Bone marrow (tissue), 2 donors: ENCODE measurements at regions not wholly inside any gene's neighbourhood (a gene's known extent, or its start where the extent isn't known, plus 50 kb on each side); places are given as distances from the start of the nearest gene placed in this dataset.

ENCODE experiments used
- DNase-seq, 2 donors: peaks; one replicate each; lab custom pipeline; 2025; lab: John Stamatoyannopoulos, UW

- DNase-seq, result no peak
These were observed 150.8 kb downstream of the SYF2 start for GRCh38 chr1:25081496-25081895.

DNA sequence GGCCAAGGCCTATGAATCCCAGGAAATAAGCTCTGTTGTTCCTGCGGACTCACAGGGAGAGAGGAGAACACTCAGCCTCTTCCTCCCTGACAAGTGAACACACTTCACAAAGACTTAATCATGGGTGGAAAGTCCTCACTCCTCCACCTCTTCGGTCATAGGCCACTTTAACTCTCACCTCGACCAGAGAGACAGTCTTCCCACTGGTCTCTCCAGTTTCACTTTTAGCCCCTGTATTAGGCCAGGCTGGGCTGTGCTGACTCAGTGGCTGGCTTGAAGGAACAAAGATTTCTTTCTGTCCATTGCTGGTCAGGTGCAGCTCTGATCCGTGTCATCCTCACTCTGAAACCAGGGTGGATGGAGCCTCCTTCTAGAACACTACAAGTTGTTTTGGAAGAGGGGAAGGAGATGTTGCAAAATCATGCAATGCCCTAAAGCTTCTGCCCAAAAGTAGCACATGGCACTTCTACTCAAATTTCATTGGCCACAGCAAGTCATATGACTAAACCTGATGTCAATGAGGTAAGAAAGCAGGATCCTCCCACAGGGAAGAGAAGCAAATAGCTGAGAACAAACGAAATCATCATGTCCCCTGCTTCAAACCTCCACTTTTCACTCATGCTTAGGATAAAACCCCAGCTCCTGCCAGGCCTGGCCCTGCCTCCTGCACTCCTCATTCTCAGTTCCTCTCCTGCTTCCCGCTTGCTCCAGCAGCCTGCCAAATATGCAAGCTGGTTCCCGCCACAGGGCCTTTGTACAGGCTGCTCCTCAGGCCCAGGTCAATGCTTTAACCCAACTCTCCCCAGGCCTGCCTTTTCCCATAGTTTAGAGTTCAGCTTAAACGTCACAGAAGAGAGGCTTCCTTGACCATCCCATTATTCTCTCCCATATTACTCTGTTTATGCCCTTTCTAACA lies 150.5 kb upstream of the RUNX3 start:
- DNase-seq, result no peak

GRCh38 chr1:25079048-25079447 lies 149.0 kb upstream of the RUNX3 start:
- no peak for DNase-seq

DNA sequence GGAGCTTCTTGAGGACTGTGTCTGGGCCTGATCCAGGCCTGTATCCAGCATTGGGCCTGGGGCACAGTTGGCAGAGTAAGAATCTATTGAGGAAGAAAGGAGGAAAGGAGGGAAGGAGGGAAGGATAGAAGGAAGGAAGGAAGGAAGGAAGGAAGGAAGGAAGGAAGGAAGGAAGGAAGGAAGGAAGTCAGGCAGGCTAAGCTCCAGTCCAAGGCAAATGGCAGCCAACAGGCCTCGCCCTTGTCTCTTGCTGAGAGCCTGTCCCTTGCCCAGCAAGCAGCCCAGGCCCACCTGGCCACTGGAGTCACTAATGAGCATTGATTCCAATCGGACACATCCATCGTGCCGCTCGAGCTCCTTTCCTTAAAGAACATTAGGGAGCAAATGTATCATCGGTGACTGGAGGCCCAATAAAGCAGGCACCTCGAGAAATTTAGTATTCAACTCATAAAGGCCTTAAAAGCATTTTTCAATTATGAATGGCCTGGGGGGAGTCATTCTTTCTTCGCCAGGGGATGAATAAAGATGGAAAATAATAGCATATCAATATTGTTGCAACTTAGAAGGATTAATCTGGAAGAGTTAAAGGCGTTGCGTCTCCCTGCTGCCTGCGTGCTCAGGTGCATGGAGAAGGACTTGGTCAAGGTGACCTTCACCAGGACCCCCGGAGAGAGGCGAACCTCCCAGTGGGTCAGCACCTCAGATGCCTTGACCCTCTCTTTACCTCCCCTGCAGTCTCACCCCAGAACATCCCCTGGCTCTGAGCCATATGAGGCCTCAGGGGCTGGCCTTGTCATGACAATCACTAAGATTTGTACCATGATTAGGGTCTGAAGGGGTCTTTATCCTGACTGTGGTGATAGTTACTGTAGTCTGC lies 144.5 kb upstream of the RUNX3 start:
- DNase-seq, result no peak

GRCh38 chr1:25073640-25074270 lies 143.7 kb upstream of the RUNX3 start:
- DNase-seq, result no peak

GRCh38 chr1:25072461-25072860 lies 142.4 kb upstream of the RUNX3 start:
- no peak for DNase-seq

DNA sequence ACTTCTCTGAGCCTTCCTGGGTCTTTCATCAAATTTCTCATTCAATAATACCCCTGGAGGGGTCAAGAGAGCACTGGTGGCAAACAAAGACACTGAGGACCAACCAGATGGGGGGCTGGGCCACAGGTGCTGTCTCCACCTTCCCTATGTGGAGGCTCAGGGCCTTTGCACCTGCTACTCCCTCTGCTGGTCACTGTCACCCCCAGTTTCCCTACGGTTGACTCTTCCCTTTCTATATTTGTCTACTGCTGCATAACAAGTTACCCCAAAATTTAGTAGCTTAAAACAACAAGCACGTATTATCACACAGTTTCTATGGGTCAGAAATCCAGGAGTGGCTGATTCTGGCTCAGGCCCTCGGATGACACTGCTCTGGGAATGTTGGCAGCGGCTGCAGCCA lies 138.8 kb upstream of the RUNX3 start:
- DNase-seq, result no peak

DNA sequence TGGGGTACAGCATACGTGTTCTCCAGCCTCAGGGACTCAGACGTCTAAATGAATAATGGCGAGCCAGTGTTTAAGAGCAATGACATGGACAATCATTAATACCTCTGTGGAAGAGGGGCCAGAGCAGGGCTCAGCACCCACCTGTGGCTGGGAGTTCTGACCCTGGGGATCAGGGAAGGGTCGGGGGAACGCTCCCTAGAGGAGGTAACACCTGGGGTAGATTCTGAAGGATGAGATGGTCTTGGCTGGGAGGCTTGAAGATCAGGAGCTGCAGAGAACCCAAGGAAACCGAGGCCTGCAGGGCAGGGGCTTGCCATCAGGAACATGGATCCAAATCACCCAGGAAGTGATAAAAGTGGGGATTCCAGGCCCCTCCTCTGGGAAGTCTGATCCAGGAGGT lies 138.2 kb upstream of the RUNX3 start:
- DNase-seq, result no peak

DNA sequence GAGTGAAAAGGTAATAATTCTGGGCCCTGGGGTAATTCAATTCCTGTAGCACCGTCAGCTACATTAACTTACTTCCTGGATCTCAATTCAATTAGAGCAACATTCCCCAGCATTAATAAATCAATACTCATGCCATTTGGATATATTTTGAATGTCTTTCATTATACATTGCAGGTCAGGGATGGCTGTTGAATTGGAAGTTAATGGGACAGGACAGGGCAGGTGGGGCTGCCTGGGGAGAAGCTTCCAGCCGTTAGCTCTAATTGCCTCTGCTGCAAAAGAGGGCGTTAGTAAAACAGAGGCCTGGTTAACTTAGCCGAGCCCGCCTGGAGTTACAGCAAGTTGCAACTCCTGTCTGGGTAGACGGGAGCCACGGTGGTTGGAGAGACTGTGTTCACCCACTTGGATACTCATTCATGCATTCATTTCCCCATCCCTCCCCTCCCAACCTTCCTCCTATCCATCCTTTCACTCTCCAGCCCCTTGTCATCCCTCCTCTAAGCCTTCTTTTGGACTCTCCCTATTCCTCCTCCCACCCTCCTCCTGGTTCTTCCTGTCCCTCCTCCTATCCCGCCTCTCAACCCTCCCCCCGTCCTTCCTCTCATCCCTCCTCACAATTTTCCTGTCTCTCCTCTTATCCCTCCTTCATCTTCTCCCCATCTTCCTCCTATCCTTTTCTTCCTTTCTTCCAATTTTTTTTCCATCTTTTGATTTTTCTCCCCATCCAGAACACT lies 137.6 kb upstream of the RUNX3 start:
- no peak for DNase-seq

GRCh38 chr1:25066731-25067517 lies 136.8 kb upstream of the RUNX3 start:
- DNase-seq, result no peak

- no peak for DNase-seq
These were observed 136.2 kb upstream of the RUNX3 start for GRCh38 chr1:25066256-25066655.

- no peak for DNase-seq
These were observed 135.7 kb upstream of the RUNX3 start for GRCh38 chr1:25065795-25066238.

GRCh38 chr1:25065321-25065721 lies 135.2 kb upstream of the RUNX3 start:
- no peak for DNase-seq

GRCh38 chr1:25064465-25065240 lies 134.6 kb upstream of the RUNX3 start:
- DNase-seq, result no peak

- DNase-seq, result no peak
These were observed 133.7 kb upstream of the RUNX3 start for GRCh38 chr1:25063591-25064416.

DNA sequence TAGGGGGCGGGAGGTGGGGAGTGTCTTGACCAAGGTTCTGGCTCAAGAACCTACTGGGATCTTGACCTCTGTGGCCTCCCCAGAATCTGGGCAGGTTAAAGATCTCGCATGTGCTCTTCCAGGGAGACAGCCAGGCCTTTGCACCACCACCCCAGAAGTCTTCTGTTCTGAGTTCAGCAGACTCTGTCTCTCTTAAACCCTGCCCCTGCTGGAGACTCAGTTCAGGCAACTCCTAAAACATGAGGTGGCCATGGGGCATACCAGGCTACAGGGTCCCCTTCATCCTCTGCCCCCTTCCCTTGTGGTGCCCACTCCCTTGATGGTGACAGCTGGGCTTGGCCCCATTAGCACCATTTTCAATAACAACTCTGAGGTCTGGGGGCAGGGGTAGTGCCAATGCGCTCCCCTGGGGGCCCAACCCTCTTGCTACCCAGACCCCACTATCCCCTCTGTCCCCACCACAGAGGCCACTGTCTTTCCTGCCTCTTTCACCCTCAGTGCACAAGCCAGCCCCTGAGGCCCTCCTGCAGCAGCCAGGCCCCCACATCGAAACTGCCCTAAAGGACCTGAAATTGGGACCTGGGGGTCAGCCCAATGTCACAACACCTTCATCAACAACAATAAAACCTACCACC lies 132.7 kb upstream of the RUNX3 start:
- DNase-seq, result no peak

- DNase-seq, result no peak
These were observed 131.4 kb upstream of the RUNX3 start for GRCh38 chr1:25061261-25061995.

GRCh38 chr1:25057188-25057587 lies 127.1 kb upstream of the RUNX3 start:
- DNase-seq, result no peak
